Tongue (tissue), 1 donor: ENCODE measurements at regions not wholly inside any gene's neighbourhood (a gene's known extent, or its start where the extent isn't known, plus 50 kb on each side); places are given as distances from the start of the nearest gene placed in this dataset.
A peak's percentile ranks its signal among the peaks of the same experiment; 100 is the strongest.

Experiments
- DNase-seq: peaks from one replicate; pipeline ENCODE4 v3.0.0-alpha.2; 2015

- peak; percentile 84 for DNase-seq
Observed at GRCh38 chr2:111698743-111699554, 185.0 kb downstream of the ANAPC1 start.

GRCh38 chr2:111701266-111701665, 182.7 kb downstream of the ANAPC1 start:
- DNase-seq = no peak

GRCh38 chr2:111701798-111702118, 182.2 kb downstream of the ANAPC1 start:
- DNase-seq = no peak

- DNase-seq = peak; percentile 48
Observed at GRCh38 chr2:111702119-111702803, 181.7 kb downstream of the ANAPC1 start.

GRCh38 chr2:111702804-111703196, 181.2 kb downstream of the ANAPC1 start:
- no peak for DNase-seq

- DNase-seq = no peak
Observed at GRCh38 chr2:111703759-111704158, 180.2 kb downstream of the ANAPC1 start.

GRCh38 chr2:111704246-111704645, 179.7 kb downstream of the ANAPC1 start:
- no peak for DNase-seq

- DNase-seq = no peak
Observed at GRCh38 chr2:111705239-111705638, 178.8 kb downstream of the ANAPC1 start.

- DNase-seq = peak; percentile 46
Observed at GRCh38 chr2:111705711-111706336, 178.2 kb downstream of the ANAPC1 start.

GRCh38 chr2:111706481-111707001, 177.5 kb downstream of the ANAPC1 start:
- DNase-seq = no peak

GRCh38 chr2:111707700-111708099, 176.3 kb downstream of the ANAPC1 start:
- DNase-seq = no peak

- DNase-seq = no peak
Observed at GRCh38 chr2:111708476-111709180, 175.4 kb downstream of the ANAPC1 start.

- DNase-seq = no peak
Observed at GRCh38 chr2:111709321-111709720, 174.7 kb downstream of the ANAPC1 start.

GRCh38 chr2:111710085-111710484, 173.9 kb downstream of the ANAPC1 start:
- DNase-seq = no peak

GRCh38 chr2:111710613-111711012, 173.4 kb downstream of the ANAPC1 start:
- no peak for DNase-seq

- DNase-seq = no peak
Observed at GRCh38 chr2:111711270-111711669, 172.7 kb downstream of the ANAPC1 start.

GRCh38 chr2:111712361-111712760, 171.6 kb downstream of the ANAPC1 start:
- DNase-seq = no peak

GRCh38 chr2:111712940-111713515, 171.0 kb downstream of the ANAPC1 start:
- DNase-seq = no peak

GRCh38 chr2:111715987-111716904, 167.7 kb downstream of the ANAPC1 start:
- DNase-seq = no peak

GRCh38 chr2:111716905-111717775, 166.9 kb downstream of the ANAPC1 start:
- peak; percentile 53 for DNase-seq
